PC-3 (cell line): ENCODE measurements at regions not wholly inside any gene's neighbourhood (a gene's known extent, or its start where the extent isn't known, plus 50 kb on each side); places are given as distances from the start of the nearest gene placed in this dataset.

Source experiments
- ATAC-seq: fragments of 200-7000 bp; cut with Tn5 transposase; 2 replicates; pipeline ENCODE4 v1.9.1; 2020; ENCODE audit warnings: mild to moderate bottlenecking, moderate library complexity
- BruUV-seq: library from RNA; stranded (reverse); fragments of 400-500 nt; replicated peaks from 2 replicates; lab custom pipeline; 2021; lab: Mats Ljungman, UMichigan
- CTCF ChIA-PET: fragments of 300-600 bp; sonication (Branson Sonifier 250); formaldehyde crosslinking; loops from one replicate; lab custom pipeline; 2022; ENCODE audit warnings: antibody characterized with exemption; lab: Charles Lee
- POLR2A ChIA-PET: fragments of 300-600 bp; sonication (Branson Sonifier 250); formaldehyde crosslinking; loops from one replicate; lab custom pipeline; 2022; ENCODE audit warnings: antibody characterized with exemption; ENCODE audit not compliant: unreplicated experiment; lab: Charles Lee
- DNase-seq: peaks from one replicate; pipeline ENCODE4 v3.0.0-alpha.2; 2015
- H2AFZ ChIP-seq: fragments of 300-600 bp; sonication (generic); 2 replicates; pipeline ENCODE4 v1.6.0; 2016; ENCODE audit warnings: antibody characterized with exemption, low read length
- H3F3A ChIP-seq: fragments of 300-600 bp; sonication (generic); one replicate; pipeline ENCODE4 v1.6.0; 2017; ENCODE audit warnings: antibody characterized with exemption, low read length, control low read depth, mild to moderate bottlenecking; ENCODE audit not compliant: unreplicated experiment
- H3K27ac ChIP-seq: fragments of 300-600 bp; sonication (generic); 2 replicates; pipeline ENCODE4 v1.5.1; 2016; ENCODE audit warnings: mild to moderate bottlenecking, low read length
- H3K27me3 ChIP-seq: fragments of 300-600 bp; sonication (generic); 2 replicates; pipeline ENCODE4 v1.6.1; 2016; ENCODE audit warnings: low read length, mixed read lengths
- H3K36me3 ChIP-seq: fragments of 300-600 bp; sonication (generic); 2 replicates; pipeline ENCODE4 v1.6.1; 2016; ENCODE audit warnings: low read depth, mixed run types, low read length, mixed read lengths
- H3K4me1 ChIP-seq: fragments of 300-600 bp; sonication (generic); 2 replicates; pipeline ENCODE4 v1.5.1; 2016; ENCODE audit warnings: low read length; ENCODE audit not compliant: insufficient read depth
- H3K4me2 ChIP-seq: fragments of 300-600 bp; sonication (generic); 2 replicates; pipeline ENCODE4 v1.6.0; 2016; ENCODE audit warnings: low read length
- H3K4me3 ChIP-seq: fragments of 300-600 bp; sonication (generic); 2 replicates; pipeline ENCODE4 v1.5.1; 2016; ENCODE audit warnings: mild to moderate bottlenecking, low read length, mixed read lengths
- H3K79me2 ChIP-seq: fragments of 300-600 bp; sonication (generic); 2 replicates; pipeline ENCODE4 v1.6.1; 2017; ENCODE audit warnings: low read length, mixed read lengths
- H3K9ac ChIP-seq: fragments of 300-600 bp; sonication (generic); 2 replicates; pipeline ENCODE4 v1.6.0; 2016; ENCODE audit warnings: mild to moderate bottlenecking, low read length
- H3K9me2 ChIP-seq: fragments of 300-600 bp; sonication (generic); replicated peaks from 2 replicates; pipeline ENCODE4 v1.6.1; 2016; ENCODE audit warnings: mixed run types, low read length, mixed read lengths
- H3K9me3 ChIP-seq: fragments of 300-600 bp; sonication (generic); 2 replicates; pipeline ENCODE4 v1.6.1; 2016; ENCODE audit warnings: low read length, mixed read lengths
- H4K20me1 ChIP-seq: fragments of 300-600 bp; sonication (generic); 2 replicates; pipeline ENCODE4 v1.6.1; 2016; ENCODE audit warnings: low read length, mixed read lengths
- CTCF ChIP-seq: fragments of 300-600 bp; sonication (generic); conservative IDR thresholded peaks from 2 replicates; pipeline ENCODE4 v1.5.1; 2017; ENCODE audit warnings: antibody characterized with exemption, low read depth, mild to moderate bottlenecking, low read length
- EZH2 ChIP-seq: fragments of 300-600 bp; sonication (generic); IDR thresholded peaks from one replicate; pipeline ENCODE4 v1.6.1; 2017; ENCODE audit warnings: antibody characterized with exemption, mild to moderate bottlenecking, low read length; ENCODE audit not compliant: unreplicated experiment
- EZH2phosphoT487 ChIP-seq: fragments of 300-600 bp; sonication (generic); IDR thresholded peaks from 2 replicates; pipeline ENCODE4 v1.6.1; 2018; ENCODE audit warnings: mild to moderate bottlenecking, antibody characterized with exemption, low read length, borderline replicate concordance
- intact Hi-C: fragments of 100-400 bp; cut with micrococcal nuclease; formaldehyde crosslinking; loops from 2 replicates; pipeline ENCODE4 v1.9.0; 2023

- TF ChIP-seq EZH2 (no peak), CTCF (no peak), EZH2phosphoT487 (no peak)
- no peak for DNase-seq
- H3K36me3 ChIP-seq, result no peaks in the 10 kb centered on the region
- ATAC-seq, result no peak
- intact Hi-C loops, result no loop called here
- no peak overlapping the region for H3K4me3 ChIP-seq
- H3K9ac ChIP-seq, result no peak overlapping the region
- no peaks in the 10 kb centered on the region for H3K27me3 ChIP-seq
- H2AFZ ChIP-seq, result no peak overlapping the region
- H3K4me1 ChIP-seq, result peaks cover 4% of the 10 kb centered on the region; the same call in 1 of the 2 replicates
- no peak overlapping the region for H3K27ac ChIP-seq
- CTCF ChIA-PET, result no interaction called here
- no peaks in the 10 kb centered on the region for H4K20me1 ChIP-seq
- H3K4me2 ChIP-seq, result no peak overlapping the region
- H3K9me2 ChIP-seq, result no peaks in the 10 kb centered on the region
- no TSS peak for BruUV-seq
- H3K9me3 ChIP-seq, result no peaks in the 10 kb centered on the region
- POLR2A ChIA-PET, result no interaction called here
- H3K79me2 ChIP-seq, result no peaks in the 10 kb centered on the region
- H3F3A ChIP-seq, result no peaks in the 10 kb centered on the region
Measured at GRCh38 chr4:141302924-141303323, 82.2 kb downstream of the ZNF330 start.

GRCh38 chr4:141304346-141304745, 83.7 kb downstream of the ZNF330 start:
- intact Hi-C loops, result no loop called here
- no peak overlapping the region for H3K4me3 ChIP-seq
- BruUV-seq, result no TSS peak

More at GRCh38 chr4:141304346-141304745, 83.7 kb downstream of the ZNF330 start:
- H4K20me1 ChIP-seq, result no peaks in the 10 kb centered on the region
- H3K9ac ChIP-seq, result no peak overlapping the region
- no peaks in the 10 kb centered on the region for H3K9me3 ChIP-seq
- peaks cover 4% of the 10 kb centered on the region; the same call in 1 of the 2 replicates for H3K4me1 ChIP-seq
- no peaks in the 10 kb centered on the region for H3K36me3 ChIP-seq
- ATAC-seq, result no peak
- H3K27me3 ChIP-seq, result no peaks in the 10 kb centered on the region
- DNase-seq, result no peak
- H3K4me2 ChIP-seq, result no peak overlapping the region
- H3K27ac ChIP-seq, result no peak overlapping the region
- H3K9me2 ChIP-seq, result no peaks in the 10 kb centered on the region
- H2AFZ ChIP-seq, result no peak overlapping the region
- no peaks in the 10 kb centered on the region for H3K79me2 ChIP-seq
- no peaks in the 10 kb centered on the region for H3F3A ChIP-seq
- POLR2A ChIA-PET, result no interaction called here
- CTCF ChIA-PET, result no interaction called here
- TF ChIP-seq EZH2phosphoT487 (no peak), CTCF (no peak), EZH2 (no peak)
